Kidney (tissue), 13 donors: ENCODE measurements at regions not wholly inside any gene's neighbourhood (a gene's known extent, or its start where the extent isn't known, plus 50 kb on each side); places are given as distances from the start of the nearest gene placed in this dataset.

Experiments used
- DNase-seq, 5 donors: peaks; one replicate each; pipeline ENCODE4 v3.0.0-alpha.2; 2013 to 2020
- FAIRE-seq: peaks from 2 replicates; lab custom pipeline; 2012; peaks lifted over from hg19 to GRCh38; lab: Jason Lieb, UNC
- H3K27ac ChIP-seq, 2 donors: one replicate each; pipeline ENCODE4 v1.7.0; 2013; ENCODE audit warnings: low read depth in 2 of 2, low read length in 2 of 2, inconsistent platforms in 1 of 2
- H3K27me3 ChIP-seq: one replicate; pipeline ENCODE4 v1.7.1; 2013; ENCODE audit warnings: low read length, inconsistent platforms; ENCODE audit not compliant: control insufficient read depth, insufficient read depth
- H3K36me3 ChIP-seq, 3 donors: one replicate each; pipeline versions ENCODE4 v1.7.0 to v1.7.1; 2013; ENCODE audit warnings: low read length in 3 of 3, control low read depth in 1 of 3, inconsistent platforms in 1 of 3; ENCODE audit not compliant: insufficient read depth in 3 of 3, control insufficient read depth in 2 of 3
- H3K4me1 ChIP-seq, 3 donors: one replicate each; pipeline versions ENCODE4 v1.7.0 to v1.7.1; 2013; ENCODE audit warnings: low read length in 3 of 3, inconsistent platforms in 1 of 3, low read depth in 1 of 3; ENCODE audit not compliant: control insufficient read depth in 2 of 3, insufficient read depth in 2 of 3
- H3K4me3 ChIP-seq, 3 donors: one replicate each; pipeline versions ENCODE4 v1.7.0 to v1.8.1; 2013; ENCODE audit warnings: low read length in 3 of 3, control low read depth in 1 of 3, inconsistent platforms in 1 of 3
- H3K9ac ChIP-seq, 3 donors: one replicate each; pipeline versions ENCODE4 v1.7.0 to v1.7.1; 2013; ENCODE audit warnings: low read length in 3 of 3, control low read depth in 1 of 3, inconsistent platforms in 1 of 3
- H3K9me3 ChIP-seq, 3 donors: one replicate each; pipeline versions ENCODE4 v1.7.0 to v1.7.1; 2013; ENCODE audit warnings: low read length in 3 of 3, control low read depth in 1 of 3, inconsistent platforms in 1 of 3; ENCODE audit not compliant: control insufficient read depth in 2 of 3, insufficient read depth in 1 of 3
- CTCF ChIP-seq: IDR thresholded peaks from 3 replicates; pipeline ENCODE4 v1.5.1; 2012; ENCODE audit warnings: mild to moderate bottlenecking, moderate library complexity, borderline replicate concordance; ENCODE audit not compliant: insufficient read depth; ENCODE audit errors: extremely low read depth
- intact Hi-C: fragments of 100-400 bp; cut with DNase I; formaldehyde crosslinking; loops from one replicate; pipeline ENCODE4 v1.11.1; 2022
- donor health status: control.
- donor health status: control.
- donor health status: control.
- donor health status: control.
- donor health status: control.
- donor health status: DM: yes; HTN: yes; CAD: no.
- donor health status: Normal renal cell carcinoma (clear cell type).

- Histone ChIP-seq H3K36me3 (no peaks in the 10 kb centered on the region), H3K4me3 (no peak overlapping the region), H3K27me3 (no peaks in the 10 kb centered on the region), H3K9me3 (peaks cover 0 to 5% (median 0%) of the 10 kb centered on the region in 3 donors), H3K4me1 (no peaks in the 10 kb centered on the region), H3K9ac (no peak overlapping the region), H3K27ac (no peak overlapping the region)
- peak in 1 of 5 donors; percentile 26 for DNase-seq
- no peak for FAIRE-seq
- intact Hi-C loops = no loop called here
- TF ChIP-seq CTCF = no peak
These were observed 128.8 kb downstream of the TEX36 start for GRCh38 chr10:125554016-125554703.

GRCh38 chr10:125553091-125553490 is 129.9 kb downstream of the TEX36 start:
- no peak for DNase-seq
- no peak for TF ChIP-seq CTCF
- Histone ChIP-seq H3K27me3 (no peaks in the 10 kb centered on the region), H3K9me3 (peaks cover 0 to 5% (median 0%) of the 10 kb centered on the region in 3 donors), H3K4me1 (no peaks in the 10 kb centered on the region), H3K36me3 (no peaks in the 10 kb centered on the region), H3K4me3 (no peak overlapping the region), H3K9ac (no peak overlapping the region), H3K27ac (no peak overlapping the region)
- no peak for FAIRE-seq
- intact Hi-C loops = no loop called here

- Histone ChIP-seq H3K9me3 (peaks cover 0 to 5% (median 0%) of the 10 kb centered on the region in 3 donors), H3K9ac (no peak overlapping the region), H3K27ac (no peak overlapping the region), H3K4me1 (no peaks in the 10 kb centered on the region), H3K36me3 (no peaks in the 10 kb centered on the region), H3K27me3 (no peaks in the 10 kb centered on the region), H3K4me3 (no peak overlapping the region)
- intact Hi-C loops = no loop called here
- DNase-seq (no peak), FAIRE-seq (no peak)
- no peak for TF ChIP-seq CTCF
These were observed 131.7 kb downstream of the TEX36 start for GRCh38 chr10:125551247-125551646.

- Histone ChIP-seq H3K9ac (no peak overlapping the region), H3K36me3 (no peaks in the 10 kb centered on the region), H3K4me3 (no peak overlapping the region), H3K27me3 (no peaks in the 10 kb centered on the region), H3K27ac (no peak overlapping the region), H3K9me3 (peaks cover 0 to 5% (median 0%) of the 10 kb centered on the region in 3 donors), H3K4me1 (no peaks in the 10 kb centered on the region)
- intact Hi-C loops = no loop called here
- no peak for FAIRE-seq
- no peak for TF ChIP-seq CTCF
- DNase-seq = peak in 2 of 5 donors; percentile 57 to 68
These were observed 132.6 kb downstream of the TEX36 start for GRCh38 chr10:125550362-125550761.
